ENCODE measurements at regions not wholly inside any gene's neighbourhood (a gene's known extent, or its start where the extent isn't known, plus 50 kb on each side); places are given as distances from the start of the nearest gene placed in this dataset.

GRCh38 chr10:61184429-61184828 lies 240.4 kb upstream of the RHOBTB1 start:
- no peaks in the 10 kb centered on the region for H3K79me2 ChIP-seq (ENCODE audit: control insufficient read depth, insufficient read depth, low read length)
- no peak for DNase-seq (ENCODE audit: low read depth in 2 of 2)
- no peak overlapping the region for H2AFZ ChIP-seq (ENCODE audit: low read length)
- no peaks in the 10 kb centered on the region for H3K36me3 ChIP-seq (ENCODE audit: control insufficient read depth, insufficient read depth, low read length)
- no peaks in the 10 kb centered on the region for H4K20me1 ChIP-seq (ENCODE audit: control insufficient read depth, extremely low read depth, insufficient read depth, low read length)
- no peaks in the 10 kb centered on the region for H3K4me1 ChIP-seq (ENCODE audit: control insufficient read depth, extremely low read depth, insufficient read depth, low read length)
- no peak overlapping the region for H3K9ac ChIP-seq (ENCODE audit: insufficient read depth, low read length)
- H3K27me3 ChIP-seq (ENCODE audit: control insufficient read depth, insufficient read depth, low read length), result no peaks in the 10 kb centered on the region
- TF ChIP-seq CTCF (conservative IDR thresholded peaks at IDR 0.05 in 1 of 2, IDR thresholded peaks at IDR 0.05 in 1 of 2; ENCODE audit: low read depth in 1 of 2, low read length in 2 of 2), result no peak
- TF ChIP-seq EZH2 (IDR thresholded peaks at IDR 0.05; ENCODE audit: low read length, missing control alignments), result no peak
- no peak overlapping the region for H3K4me3 ChIP-seq (replicated peaks in 1 of 4; ENCODE audit: control extremely low read depth in 1 of 4, insufficient read depth in 1 of 4, low read depth in 3 of 4, low read length in 4 of 4)
- H3K4me2 ChIP-seq (ENCODE audit: extremely low read depth, insufficient read depth, low read length), result no peak overlapping the region
- H3K9me3 ChIP-seq (ENCODE audit: control insufficient read depth, insufficient read depth, low read depth, low read length), result no peaks in the 10 kb centered on the region
- H3K27ac ChIP-seq (ENCODE audit: insufficient read depth, low read length), result no peak overlapping the region

- Histone ChIP-seq H3K4me2 (ENCODE audit: extremely low read depth, insufficient read depth, low read length) (no peak overlapping the region), H3K79me2 (ENCODE audit: control insufficient read depth, insufficient read depth, low read length) (no peaks in the 10 kb centered on the region), H2AFZ (ENCODE audit: low read length) (no peak overlapping the region), H3K9me3 (ENCODE audit: control insufficient read depth, insufficient read depth, low read depth, low read length) (no peaks in the 10 kb centered on the region), H3K27ac (ENCODE audit: insufficient read depth, low read length) (no peak overlapping the region), H3K4me3 (replicated peaks in 1 of 4; ENCODE audit: control extremely low read depth in 1 of 4, insufficient read depth in 1 of 4, low read depth in 3 of 4, low read length in 4 of 4) (no peak overlapping the region), H4K20me1 (ENCODE audit: control insufficient read depth, extremely low read depth, insufficient read depth, low read length) (no peaks in the 10 kb centered on the region), H3K27me3 (ENCODE audit: control insufficient read depth, insufficient read depth, low read length) (no peaks in the 10 kb centered on the region), H3K9ac (ENCODE audit: insufficient read depth, low read length) (no peak overlapping the region), H3K36me3 (ENCODE audit: control insufficient read depth, insufficient read depth, low read length) (no peaks in the 10 kb centered on the region), H3K4me1 (ENCODE audit: control insufficient read depth, extremely low read depth, insufficient read depth, low read length) (no peaks in the 10 kb centered on the region)
- DNase-seq (ENCODE audit: low read depth in 2 of 2), result no peak
- no peak for TF ChIP-seq CTCF (conservative IDR thresholded peaks at IDR 0.05 in 1 of 2, IDR thresholded peaks at IDR 0.05 in 1 of 2; ENCODE audit: low read depth in 1 of 2, low read length in 2 of 2)
- no peak for TF ChIP-seq EZH2 (IDR thresholded peaks at IDR 0.05; ENCODE audit: low read length, missing control alignments)
Observed at GRCh38 chr10:61183967-61184366, 240.0 kb upstream of the RHOBTB1 start.

GRCh38 chr10:61181832-61182231 lies 237.8 kb upstream of the RHOBTB1 start:
- Histone ChIP-seq H3K36me3 (ENCODE audit: control insufficient read depth, insufficient read depth, low read length) (no peaks in the 10 kb centered on the region), H3K9ac (ENCODE audit: insufficient read depth, low read length) (no peak overlapping the region), H3K27ac (ENCODE audit: insufficient read depth, low read length) (no peak overlapping the region), H3K4me1 (ENCODE audit: control insufficient read depth, extremely low read depth, insufficient read depth, low read length) (no peaks in the 10 kb centered on the region), H3K4me2 (ENCODE audit: extremely low read depth, insufficient read depth, low read length) (no peak overlapping the region), H2AFZ (ENCODE audit: low read length) (no peak overlapping the region), H3K27me3 (ENCODE audit: control insufficient read depth, insufficient read depth, low read length) (no peaks in the 10 kb centered on the region), H3K9me3 (ENCODE audit: control insufficient read depth, insufficient read depth, low read depth, low read length) (no peaks in the 10 kb centered on the region), H3K79me2 (ENCODE audit: control insufficient read depth, insufficient read depth, low read length) (no peaks in the 10 kb centered on the region), H4K20me1 (ENCODE audit: control insufficient read depth, extremely low read depth, insufficient read depth, low read length) (no peaks in the 10 kb centered on the region), H3K4me3 (replicated peaks in 1 of 4; ENCODE audit: control extremely low read depth in 1 of 4, insufficient read depth in 1 of 4, low read depth in 3 of 4, low read length in 4 of 4) (no peak overlapping the region)
- no peak for DNase-seq (ENCODE audit: low read depth in 2 of 2)
- no peak for TF ChIP-seq EZH2 (IDR thresholded peaks at IDR 0.05; ENCODE audit: low read length, missing control alignments)
- no peak for TF ChIP-seq CTCF (conservative IDR thresholded peaks at IDR 0.05 in 1 of 2, IDR thresholded peaks at IDR 0.05 in 1 of 2; ENCODE audit: low read depth in 1 of 2, low read length in 2 of 2)

All from fibroblast of lung (primary cell).